Anterior cingulate cortex (tissue), 58 donors: ENCODE measurements at regions not wholly inside any gene's neighbourhood (a gene's known extent, or its start where the extent isn't known, plus 50 kb on each side); places are given as distances from the start of the nearest gene placed in this dataset.
"Not testable (repeated sequence)": the region's sequence is repeated elsewhere in the genome, so short reads cannot be mapped to it uniquely, and the experiment has no call there.

ENCODE experiments used
- DNase-seq, 58 donors: peaks; one replicate each; lab custom pipeline; 2025; lab: John Stamatoyannopoulos, UW

DNA sequence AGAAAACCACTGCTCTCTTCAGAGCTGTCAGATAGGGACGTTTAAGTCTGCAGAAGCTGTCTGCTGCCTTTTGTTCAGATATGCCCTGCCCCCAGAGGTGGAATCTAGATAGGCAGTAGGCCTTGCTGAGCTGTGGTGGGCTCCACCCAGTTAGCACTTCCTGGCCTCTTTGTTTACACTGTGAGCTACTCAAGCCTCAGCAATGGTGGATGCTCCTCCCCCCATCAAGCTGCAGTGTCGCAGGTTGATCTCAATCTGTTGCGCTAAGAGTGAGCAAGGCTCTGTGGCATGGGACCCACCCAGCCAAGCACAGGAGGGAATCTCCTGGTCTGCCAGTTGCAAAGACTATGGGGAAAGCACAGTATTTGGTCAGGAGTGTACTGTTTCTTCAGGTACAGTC is 59.2 kb upstream of the ZNF641 start:
- DNase-seq: not testable (repeated sequence)

DNA sequence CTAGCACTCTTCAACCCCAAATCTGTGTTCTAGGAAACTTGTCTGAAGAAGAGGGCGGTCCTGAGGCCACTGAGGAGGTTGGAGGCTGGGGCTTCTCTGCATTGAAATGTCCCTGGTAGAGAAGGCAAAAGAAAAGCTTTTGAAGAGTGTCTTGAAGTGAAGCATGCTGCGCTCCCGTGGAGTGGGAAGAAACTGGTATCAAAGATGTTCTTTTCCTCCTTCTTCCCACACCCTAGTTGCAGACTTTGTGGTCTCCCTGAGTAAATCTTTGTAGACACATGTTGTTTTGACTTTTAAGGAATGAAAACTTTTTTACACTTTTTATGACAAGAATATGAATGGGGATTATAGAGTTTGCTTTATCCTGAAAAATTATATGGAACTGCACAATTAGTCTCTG is 59.0 kb upstream of the ANP32D start:
- DNase-seq: peak in 4 of 58 donors; percentile 5 to 10 (median 8)

DNA sequence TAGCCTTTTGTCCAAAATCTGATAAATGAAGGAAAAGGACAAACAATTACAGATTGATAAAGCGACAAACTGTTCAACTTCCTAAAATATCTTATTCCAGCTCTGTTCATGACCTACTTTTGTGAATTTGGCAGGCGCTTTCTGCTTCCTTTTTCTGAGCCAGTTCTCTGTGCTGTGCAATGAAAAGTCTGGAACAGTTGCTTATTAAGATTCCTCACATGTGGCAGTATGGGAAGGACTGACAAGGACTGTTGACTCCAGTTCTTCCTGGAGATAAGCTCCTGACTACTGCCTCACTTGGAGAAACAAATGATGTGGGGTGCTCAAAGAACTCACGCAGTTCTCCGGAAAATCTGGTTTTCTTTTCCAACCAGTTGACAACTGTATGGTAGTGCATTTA is 58.3 kb upstream of the ANP32D start:
- peak in 36 of 58 donors; percentile 2 to 79 (median 36) for DNase-seq

DNA sequence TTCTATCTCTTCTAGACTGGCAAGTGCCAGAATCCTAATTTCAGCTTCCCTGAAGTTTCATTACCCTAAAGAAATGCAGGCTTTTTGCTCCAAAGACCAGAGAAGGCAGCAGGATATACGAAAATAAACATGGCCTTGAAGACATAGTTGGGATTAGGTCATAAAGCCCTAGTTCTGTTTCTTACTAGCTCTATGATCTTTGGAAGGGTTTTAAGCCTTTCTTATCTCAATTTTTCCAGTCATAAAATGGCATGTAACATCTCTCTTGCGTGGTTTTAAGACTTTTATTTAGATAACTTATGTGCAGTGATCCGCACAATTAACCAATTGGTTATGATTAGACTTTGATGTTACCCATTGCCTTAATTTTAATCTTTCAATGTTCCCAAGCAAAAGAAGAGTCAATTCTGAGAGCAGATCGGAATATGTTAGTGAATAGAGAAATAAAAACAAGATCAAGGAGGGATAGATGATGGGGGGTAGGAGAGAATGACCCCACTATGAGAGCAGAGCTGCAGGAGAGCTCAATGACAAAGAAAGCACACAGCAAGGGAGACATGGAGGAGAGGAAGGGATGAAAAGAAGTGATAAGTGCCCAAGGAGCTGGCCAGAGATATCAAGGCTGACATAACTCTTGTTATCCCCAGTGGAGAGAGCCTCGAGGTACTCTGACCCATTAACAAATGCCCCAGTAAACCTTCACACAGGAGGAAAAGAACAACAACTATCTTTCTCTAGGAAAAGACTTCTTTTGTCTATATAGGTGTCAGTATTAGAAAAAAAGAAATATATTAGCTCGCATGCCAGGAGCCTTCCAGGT is 53.0 kb upstream of the ANP32D start:
- no peak for DNase-seq

DNA sequence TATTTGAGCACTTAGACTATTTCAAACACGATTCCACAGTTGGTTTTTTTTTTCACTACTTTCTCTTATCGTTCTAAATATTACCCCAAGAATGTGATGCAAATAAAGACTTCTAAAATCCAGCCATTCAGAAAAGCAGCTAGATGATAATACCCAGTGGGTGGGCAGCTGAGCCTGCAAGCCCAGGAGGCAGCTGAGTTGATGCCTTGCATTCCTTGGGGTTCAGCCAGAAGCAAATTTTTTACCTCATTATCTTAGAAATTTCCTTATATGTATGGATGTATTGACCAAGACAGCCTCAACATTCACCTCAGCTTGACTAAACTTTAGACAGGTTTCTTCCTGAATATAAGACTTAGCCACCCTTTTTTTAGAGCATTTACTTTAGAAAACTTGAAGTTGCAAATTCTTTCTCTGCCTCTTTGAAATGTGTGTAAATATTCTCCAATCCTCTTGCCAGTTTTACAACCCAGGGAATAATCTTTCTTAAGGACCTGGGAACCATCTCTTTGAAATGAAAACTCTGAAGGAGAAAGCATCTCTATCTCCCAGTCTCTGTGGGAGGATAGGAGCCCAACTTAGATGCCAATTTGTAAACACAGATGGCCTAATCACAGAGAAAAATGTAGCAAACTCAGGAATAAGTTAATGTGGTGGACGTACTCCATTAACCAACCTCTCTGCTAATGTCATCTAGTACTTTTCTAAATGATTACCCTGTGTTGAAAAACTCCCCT is 52.2 kb upstream of the ANP32D start:
- no peak for DNase-seq

DNA sequence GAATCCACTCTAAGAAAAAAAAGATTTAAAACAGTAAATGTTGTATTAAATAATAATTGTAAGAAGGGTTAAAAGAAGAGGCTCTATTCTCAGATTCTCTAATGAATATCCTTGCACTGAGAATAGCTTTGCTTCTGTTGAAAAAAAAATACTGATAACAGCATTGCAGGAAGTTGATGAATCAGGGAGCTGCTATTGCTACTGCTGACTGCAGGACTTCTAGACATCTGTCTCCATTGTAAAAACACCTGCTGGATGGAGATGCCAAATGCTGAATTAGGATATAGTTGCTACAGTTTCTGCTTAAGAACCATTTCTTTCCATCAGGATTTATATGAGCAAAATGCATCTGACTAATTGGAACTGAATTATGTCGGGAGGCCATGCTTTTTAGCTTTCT is 50.3 kb upstream of the ANP32D start:
- no peak for DNase-seq
